Caco-2 (cell line): ENCODE measurements at regions not wholly inside any gene's neighbourhood (a gene's known extent, or its start where the extent isn't known, plus 50 kb on each side); places are given as distances from the start of the nearest gene placed in this dataset.

ENCODE experiments used
- BruUV-seq: library from RNA; stranded (reverse); fragments of 400-500 nt; replicated peaks from 2 replicates; lab custom pipeline; 2021; lab: Mats Ljungman, UMichigan
- CTCF ChIA-PET: fragments of 300-600 bp; sonication (Branson Sonifier 250); formaldehyde crosslinking; loops from one replicate; lab custom pipeline; 2022; ENCODE audit warnings: antibody characterized with exemption; lab: Charles Lee
- POLR2A ChIA-PET: fragments of 300-600 bp; sonication (Branson Sonifier 250); formaldehyde crosslinking; loops from one replicate; lab custom pipeline; 2022; ENCODE audit warnings: antibody characterized with exemption; lab: Charles Lee
- DNase-seq, 2 experiments: peaks; one replicate each; pipeline versions ENCODE4 v3.0.0 to v3.0.0-alpha.2; 2020 to 2022
- H3K27me3 ChIP-seq: replicated peaks from 2 replicates; pipeline ENCODE4 v1.6.0; 2011; ENCODE audit warnings: low read length; ENCODE audit not compliant: control insufficient read depth, insufficient read depth
- H3K36me3 ChIP-seq: 2 replicates; pipeline ENCODE4 v1.5.1; 2011; ENCODE audit warnings: low read length; ENCODE audit not compliant: control insufficient read depth, insufficient read depth
- H3K4me1 ChIP-seq: fragments of 250-450 bp; sonication (Bioruptor Pico); 2 replicates; pipeline ENCODE4 v1.5.1; 2020; ENCODE audit warnings: mild to moderate bottlenecking
- H3K4me3 ChIP-seq: 2 replicates; pipeline ENCODE4 v1.5.1; 2011; ENCODE audit warnings: low read depth, mild to moderate bottlenecking, control low read depth, low read length
- H3K9me3 ChIP-seq: fragments of 250-450 bp; sonication (Bioruptor Pico); 2 replicates; pipeline ENCODE4 v1.5.1; 2020; ENCODE audit warnings: mild to moderate bottlenecking, moderate library complexity
- H3K27ac Mint-ChIP-seq: one replicate; pipeline ENCODE4 v1.8.0; 2022; ENCODE audit warnings: mixed read lengths; ENCODE audit not compliant: unreplicated experiment
- H3K27me3 Mint-ChIP-seq: one replicate; pipeline ENCODE4 v1.8.0; 2022; ENCODE audit warnings: mixed read lengths; ENCODE audit not compliant: insufficient read depth, unreplicated experiment
- H3K36me3 Mint-ChIP-seq: one replicate; pipeline ENCODE4 v1.8.0; 2022; ENCODE audit warnings: mild to moderate bottlenecking, mixed read lengths; ENCODE audit not compliant: insufficient read depth, unreplicated experiment
- H3K4me1 Mint-ChIP-seq: one replicate; pipeline ENCODE4 v1.8.0; 2022; ENCODE audit warnings: low read depth, mixed read lengths; ENCODE audit not compliant: unreplicated experiment
- H3K4me3 Mint-ChIP-seq: one replicate; pipeline ENCODE4 v1.8.0; 2022; ENCODE audit warnings: mild to moderate bottlenecking, moderate library complexity, mixed read lengths; ENCODE audit not compliant: unreplicated experiment
- H3K9me3 Mint-ChIP-seq: one replicate; pipeline ENCODE4 v1.8.0; 2022; ENCODE audit warnings: mixed read lengths; ENCODE audit not compliant: unreplicated experiment
- intact Hi-C: fragments of 100-400 bp; cut with micrococcal nuclease; formaldehyde crosslinking; loops from one replicate; pipeline ENCODE4 v1.10.0; 2022; ENCODE audit not compliant: unreplicated experiment
- TF ChIP-seq, protein P1 (sequence below), 2 experiments: fragments of 200-600 bp in 1 of 2; IDR thresholded peaks; 1 replicate in 1 of 2; 2 replicates in 1 of 2; pipeline versions ENCODE4 v1.5.1 to v1.8.0; 2011 to 2022; ENCODE audit warnings: antibody characterized with exemption in 1 of 2, control low read depth in 1 of 2, inconsistent platforms in 1 of 2, low read depth in 1 of 2, low read length in 1 of 2, mild to moderate bottlenecking in 1 of 2, moderate library complexity in 1 of 2; ENCODE audit not compliant: insufficient read depth in 1 of 2, severe bottlenecking in 1 of 2, unreplicated experiment in 1 of 2

GRCh38 chr6:23368557-23368956 lies 757.5 kb upstream of the NRSN1 start:
- H3K36me3 ChIP-seq, result no peaks in the 10 kb centered on the region
- ChIA-PET CTCF (no interaction called here), POLR2A (no interaction called here)
- no peaks in the 10 kb centered on the region for H3K27me3 ChIP-seq
- TF ChIP-seq, protein P1, sequence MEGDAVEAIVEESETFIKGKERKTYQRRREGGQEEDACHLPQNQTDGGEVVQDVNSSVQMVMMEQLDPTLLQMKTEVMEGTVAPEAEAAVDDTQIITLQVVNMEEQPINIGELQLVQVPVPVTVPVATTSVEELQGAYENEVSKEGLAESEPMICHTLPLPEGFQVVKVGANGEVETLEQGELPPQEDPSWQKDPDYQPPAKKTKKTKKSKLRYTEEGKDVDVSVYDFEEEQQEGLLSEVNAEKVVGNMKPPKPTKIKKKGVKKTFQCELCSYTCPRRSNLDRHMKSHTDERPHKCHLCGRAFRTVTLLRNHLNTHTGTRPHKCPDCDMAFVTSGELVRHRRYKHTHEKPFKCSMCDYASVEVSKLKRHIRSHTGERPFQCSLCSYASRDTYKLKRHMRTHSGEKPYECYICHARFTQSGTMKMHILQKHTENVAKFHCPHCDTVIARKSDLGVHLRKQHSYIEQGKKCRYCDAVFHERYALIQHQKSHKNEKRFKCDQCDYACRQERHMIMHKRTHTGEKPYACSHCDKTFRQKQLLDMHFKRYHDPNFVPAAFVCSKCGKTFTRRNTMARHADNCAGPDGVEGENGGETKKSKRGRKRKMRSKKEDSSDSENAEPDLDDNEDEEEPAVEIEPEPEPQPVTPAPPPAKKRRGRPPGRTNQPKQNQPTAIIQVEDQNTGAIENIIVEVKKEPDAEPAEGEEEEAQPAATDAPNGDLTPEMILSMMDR (IDR thresholded peaks at IDR 0.05; ENCODE audit: insufficient read depth in 1 of 2, low read depth in 1 of 2, low read length in 1 of 2, severe bottlenecking in 1 of 2, unreplicated experiment in 1 of 2), result no peak
- Mint-ChIP-seq H3K4me1 (no peaks in the 10 kb centered on the region), H3K27ac (no peak overlapping the region), H3K27me3 (no peaks in the 10 kb centered on the region), H3K9me3 (no peaks in the 10 kb centered on the region), H3K4me3 (no peak overlapping the region), H3K36me3 (no peaks in the 10 kb centered on the region)
- H3K4me3 ChIP-seq, result no peak overlapping the region
- no peak for DNase-seq
- no peaks in the 10 kb centered on the region; the same call in 1 of the 2 replicates for H3K9me3 ChIP-seq
- H3K4me1 ChIP-seq, result no peaks in the 10 kb centered on the region
- no TSS peak for BruUV-seq
- intact Hi-C loops, result no loop called here

GRCh38 chr6:23370051-23370450 lies 756.0 kb upstream of the NRSN1 start:
- ChIA-PET POLR2A (no interaction called here), CTCF (no interaction called here)
- no peaks in the 10 kb centered on the region for H3K4me1 ChIP-seq
- Mint-ChIP-seq H3K27me3 (no peaks in the 10 kb centered on the region), H3K9me3 (no peaks in the 10 kb centered on the region), H3K4me1 (no peaks in the 10 kb centered on the region), H3K4me3 (no peak overlapping the region), H3K27ac (no peak overlapping the region), H3K36me3 (no peaks in the 10 kb centered on the region)
- H3K9me3 ChIP-seq, result no peaks in the 10 kb centered on the region; the same call in 1 of the 2 replicates
- TF ChIP-seq, protein P1 (IDR thresholded peaks at IDR 0.05; ENCODE audit: insufficient read depth in 1 of 2, low read depth in 1 of 2, low read length in 1 of 2, severe bottlenecking in 1 of 2, unreplicated experiment in 1 of 2), result no peak
- H3K27me3 ChIP-seq, result no peaks in the 10 kb centered on the region
- DNase-seq, result no peak
- H3K4me3 ChIP-seq, result no peak overlapping the region
- H3K36me3 ChIP-seq, result no peaks in the 10 kb centered on the region
- intact Hi-C loops, result no loop called here
- BruUV-seq, result no TSS peak

DNA sequence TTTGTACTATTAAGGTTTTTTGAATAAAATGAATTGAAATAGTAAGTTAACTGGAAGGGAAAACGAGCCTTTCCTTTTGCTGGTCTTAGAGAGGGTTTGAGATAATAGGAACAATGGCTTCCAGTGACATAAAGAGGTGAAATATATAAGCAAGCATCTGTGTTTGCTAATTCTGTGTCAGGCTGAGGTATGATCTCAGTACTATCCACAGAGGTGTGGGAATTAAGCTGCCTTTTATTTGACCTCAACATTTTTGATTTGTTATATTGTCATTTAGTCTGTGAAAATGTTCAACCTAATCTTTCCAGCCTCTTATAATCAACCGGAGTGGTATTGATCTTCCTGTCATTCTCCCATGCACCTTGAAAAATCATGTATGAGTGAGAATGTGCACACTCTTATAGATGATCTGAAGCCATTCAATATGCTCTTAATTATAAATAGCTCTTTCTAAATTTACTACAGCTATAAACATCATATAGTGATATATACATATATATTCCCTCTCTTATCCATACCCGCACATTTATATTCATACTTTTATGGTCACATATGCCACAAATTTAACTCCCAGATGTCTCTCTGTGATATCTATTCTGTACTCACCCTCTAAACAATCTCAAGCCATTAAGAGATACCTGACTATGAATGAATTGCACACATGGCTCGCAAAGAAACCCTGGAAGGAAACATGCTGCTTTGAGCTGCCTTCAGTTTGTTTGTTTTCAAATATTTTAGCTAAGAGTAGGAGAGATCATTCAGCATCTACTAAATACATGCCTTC lies 754.7 kb upstream of the NRSN1 start:
- Mint-ChIP-seq H3K4me1 (no peaks in the 10 kb centered on the region), H3K4me3 (no peak overlapping the region), H3K27ac (no peak overlapping the region), H3K27me3 (no peaks in the 10 kb centered on the region), H3K9me3 (no peaks in the 10 kb centered on the region), H3K36me3 (no peaks in the 10 kb centered on the region)
- Histone ChIP-seq H3K36me3 (no peaks in the 10 kb centered on the region), H3K27me3 (no peaks in the 10 kb centered on the region), H3K4me1 (no peaks in the 10 kb centered on the region), H3K4me3 (no peak overlapping the region), H3K9me3 (no peaks in the 10 kb centered on the region; the same call in 1 of the 2 replicates)
- POLR2A ChIA-PET, result no interaction called here
- DNase-seq, result no peak
- intact Hi-C loops, result no loop called here
- CTCF ChIA-PET, result no interaction called here
- BruUV-seq, result no TSS peak
- TF ChIP-seq, protein P1 (IDR thresholded peaks at IDR 0.05; ENCODE audit: insufficient read depth in 1 of 2, low read depth in 1 of 2, low read length in 1 of 2, severe bottlenecking in 1 of 2, unreplicated experiment in 1 of 2), result no peak
